GM23248 (cell line): ENCODE measurements at regions not wholly inside any gene's neighbourhood (a gene's known extent, or its start where the extent isn't known, plus 50 kb on each side); places are given as distances from the start of the nearest gene placed in this dataset.

ENCODE experiments used
- EZH2 ChIP-seq: fragments of 200-600 bp; sonication (generic); IDR thresholded peaks from 2 replicates; pipeline ENCODE4 v1.6.1; 2018; ENCODE audit warnings: antibody characterized with exemption, mild to moderate bottlenecking; ENCODE audit not compliant: insufficient read depth, poor library complexity, severe bottlenecking
- EZH2phosphoT487 ChIP-seq: fragments of 200-600 bp; sonication (generic); IDR thresholded peaks from 2 replicates; pipeline ENCODE4 v1.6.1; 2018; ENCODE audit warnings: antibody characterized with exemption, moderate library complexity, mild to moderate bottlenecking, low read depth; ENCODE audit not compliant: insufficient read depth

GRCh38 chr2:594297-594949, 82.8 kb downstream of the TMEM18 start:
- TF ChIP-seq EZH2 = no peak
- no peak for TF ChIP-seq EZH2phosphoT487
